ENCODE measurements at regions not wholly inside any gene's neighbourhood (a gene's known extent, or its start where the extent isn't known, plus 50 kb on each side); places are given as distances from the start of the nearest gene placed in this dataset.

GRCh38 chr6:34627296-34627695 is 69.3 kb downstream of the ILRUN start:
- intact Hi-C loops (cut with micrococcal nuclease; ENCODE audit: unreplicated experiment) = no loop called here
- no peak for ATAC-seq
- BruUV-seq (replicated peaks) = TSS peak; percentile 43
- Histone ChIP-seq H3K27me3 (ENCODE audit: control insufficient read depth, insufficient read depth, low read length) (no peaks in the 10 kb centered on the region), H3K27ac (ENCODE audit: low read length) (no peak overlapping the region), H3K9me3 (ENCODE audit: control insufficient read depth, insufficient read depth, low read depth, low read length) (no peaks in the 10 kb centered on the region), H3K4me3 (ENCODE audit: low read depth in 2 of 2, low read length in 2 of 2) (no peak overlapping the region), H3K36me3 (ENCODE audit: control insufficient read depth, insufficient read depth, low read length) (no peaks in the 10 kb centered on the region), H3K4me1 (ENCODE audit: control insufficient read depth, insufficient read depth, low read length) (peaks cover 4% of the 10 kb centered on the region; the same call in 1 of the 2 replicates)
- POLR2A ChIA-PET = no interaction called here
- CTCF ChIA-PET = no interaction called here
- in situ Hi-C loops (cut with HindIII; ENCODE audit: low pct_unique_long_range_greater_than_20kb, low sequenced_read_pairs) = no loop called here
- TF ChIP-seq POLR2AphosphoS5 (IDR thresholded peaks at IDR 0.05; ENCODE audit: low read depth, low read length) (no peak), SIN3A (IDR thresholded peaks at IDR 0.05; ENCODE audit: borderline replicate concordance, insufficient read depth, low read depth, low read length) (no peak), CTCF (IDR thresholded peaks at IDR 0.05) (no peak), TCF7L2 (IDR thresholded peaks at IDR 0.05; ENCODE audit: low read depth, low read length) (no peak)
- TF ChIP-seq, protein P1, sequence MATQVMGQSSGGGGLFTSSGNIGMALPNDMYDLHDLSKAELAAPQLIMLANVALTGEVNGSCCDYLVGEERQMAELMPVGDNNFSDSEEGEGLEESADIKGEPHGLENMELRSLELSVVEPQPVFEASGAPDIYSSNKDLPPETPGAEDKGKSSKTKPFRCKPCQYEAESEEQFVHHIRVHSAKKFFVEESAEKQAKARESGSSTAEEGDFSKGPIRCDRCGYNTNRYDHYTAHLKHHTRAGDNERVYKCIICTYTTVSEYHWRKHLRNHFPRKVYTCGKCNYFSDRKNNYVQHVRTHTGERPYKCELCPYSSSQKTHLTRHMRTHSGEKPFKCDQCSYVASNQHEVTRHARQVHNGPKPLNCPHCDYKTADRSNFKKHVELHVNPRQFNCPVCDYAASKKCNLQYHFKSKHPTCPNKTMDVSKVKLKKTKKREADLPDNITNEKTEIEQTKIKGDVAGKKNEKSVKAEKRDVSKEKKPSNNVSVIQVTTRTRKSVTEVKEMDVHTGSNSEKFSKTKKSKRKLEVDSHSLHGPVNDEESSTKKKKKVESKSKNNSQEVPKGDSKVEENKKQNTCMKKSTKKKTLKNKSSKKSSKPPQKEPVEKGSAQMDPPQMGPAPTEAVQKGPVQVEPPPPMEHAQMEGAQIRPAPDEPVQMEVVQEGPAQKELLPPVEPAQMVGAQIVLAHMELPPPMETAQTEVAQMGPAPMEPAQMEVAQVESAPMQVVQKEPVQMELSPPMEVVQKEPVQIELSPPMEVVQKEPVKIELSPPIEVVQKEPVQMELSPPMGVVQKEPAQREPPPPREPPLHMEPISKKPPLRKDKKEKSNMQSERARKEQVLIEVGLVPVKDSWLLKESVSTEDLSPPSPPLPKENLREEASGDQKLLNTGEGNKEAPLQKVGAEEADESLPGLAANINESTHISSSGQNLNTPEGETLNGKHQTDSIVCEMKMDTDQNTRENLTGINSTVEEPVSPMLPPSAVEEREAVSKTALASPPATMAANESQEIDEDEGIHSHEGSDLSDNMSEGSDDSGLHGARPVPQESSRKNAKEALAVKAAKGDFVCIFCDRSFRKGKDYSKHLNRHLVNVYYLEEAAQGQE (IDR thresholded peaks at IDR 0.05; ENCODE audit: insufficient read depth in 1 of 2, low read depth in 2 of 2, low read length in 1 of 2) = no peak
- DNase-seq (ENCODE audit: low read depth, low spot score) = no peak

GRCh38 chr6:34618430-34619182 is 62.5 kb upstream of the SPDEF start:
- Histone ChIP-seq H3K4me1 (ENCODE audit: control insufficient read depth, insufficient read depth, low read length) (no peaks in the 10 kb centered on the region), H3K27me3 (ENCODE audit: control insufficient read depth, insufficient read depth, low read length) (no peaks in the 10 kb centered on the region), H3K36me3 (ENCODE audit: control insufficient read depth, insufficient read depth, low read length) (no peaks in the 10 kb centered on the region), H3K4me3 (ENCODE audit: low read depth in 2 of 2, low read length in 2 of 2) (no peak overlapping the region), H3K27ac (ENCODE audit: low read length) (no peak overlapping the region), H3K9me3 (ENCODE audit: control insufficient read depth, insufficient read depth, low read depth, low read length) (no peaks in the 10 kb centered on the region)
- BruUV-seq (replicated peaks) = no TSS peak
- in situ Hi-C loops (cut with HindIII; ENCODE audit: low pct_unique_long_range_greater_than_20kb, low sequenced_read_pairs) (no loop called here), intact Hi-C loops (cut with micrococcal nuclease; ENCODE audit: unreplicated experiment) (no loop called here)
- TF ChIP-seq, protein P1 (IDR thresholded peaks at IDR 0.05; ENCODE audit: insufficient read depth in 1 of 2, low read depth in 2 of 2, low read length in 1 of 2) = no peak
- TF ChIP-seq POLR2AphosphoS5 (IDR thresholded peaks at IDR 0.05; ENCODE audit: low read depth, low read length) (no peak), SIN3A (IDR thresholded peaks at IDR 0.05; ENCODE audit: borderline replicate concordance, insufficient read depth, low read depth, low read length) (no peak), CTCF (IDR thresholded peaks at IDR 0.05) (no peak), TCF7L2 (IDR thresholded peaks at IDR 0.05; ENCODE audit: low read depth, low read length) (no peak)
- ATAC-seq (no peak), DNase-seq (ENCODE audit: low read depth, low spot score) (no peak)
- CTCF ChIA-PET = interaction anchor here (0.6 kb wide), 1 partner anchor 104 kb away, joined by 3 read pairs; no protein-coding TSS in a partner anchor
- POLR2A ChIA-PET = no interaction called here
